ENCODE measurements at regions not wholly inside any gene's neighbourhood (a gene's known extent, or its start where the extent isn't known, plus 50 kb on each side); places are given as distances from the start of the nearest gene placed in this dataset.

GRCh38 chr2:150809103-150809502 is 321.6 kb upstream of the RND3 start:
- H3K4me1 ChIP-seq (ENCODE audit: control insufficient read depth, insufficient read depth, low read length) = no peaks in the 10 kb centered on the region
- no peak overlapping the region for H3K4me3 ChIP-seq (ENCODE audit: low read depth in 2 of 2, low read length in 2 of 2)
- POLR2A ChIA-PET = no interaction called here
- no peak overlapping the region for H3K27ac ChIP-seq (ENCODE audit: low read length)
- intact Hi-C loops (cut with micrococcal nuclease; ENCODE audit: unreplicated experiment) = no loop called here
- H3K9me3 ChIP-seq (ENCODE audit: control insufficient read depth, insufficient read depth, low read depth, low read length) = no peaks in the 10 kb centered on the region
- ATAC-seq = no peak
- H3K27me3 ChIP-seq (ENCODE audit: control insufficient read depth, insufficient read depth, low read length) = no peaks in the 10 kb centered on the region
- CTCF ChIA-PET = no interaction called here
- in situ Hi-C loops (cut with HindIII; ENCODE audit: low pct_unique_long_range_greater_than_20kb, low sequenced_read_pairs) = no loop called here
- no peaks in the 10 kb centered on the region for H3K36me3 ChIP-seq (ENCODE audit: control insufficient read depth, insufficient read depth, low read length)
- no peak for DNase-seq (ENCODE audit: low read depth, low spot score)
- no TSS peak for BruUV-seq (replicated peaks)
- TF ChIP-seq REST (IDR thresholded peaks at IDR 0.05; ENCODE audit: insufficient read depth in 1 of 2, low read depth in 2 of 2, low read length in 1 of 2) (no peak), POLR2AphosphoS5 (IDR thresholded peaks at IDR 0.05; ENCODE audit: low read depth, low read length) (no peak)

- no peak for ATAC-seq
- no TSS peak for BruUV-seq (replicated peaks)
- ChIA-PET POLR2A (no interaction called here), CTCF (no interaction called here)
- intact Hi-C loops (cut with micrococcal nuclease; ENCODE audit: unreplicated experiment) (no loop called here), in situ Hi-C loops (cut with HindIII; ENCODE audit: low pct_unique_long_range_greater_than_20kb, low sequenced_read_pairs) (no loop called here)
- Histone ChIP-seq H3K9me3 (ENCODE audit: control insufficient read depth, insufficient read depth, low read depth, low read length) (no peaks in the 10 kb centered on the region), H3K36me3 (ENCODE audit: control insufficient read depth, insufficient read depth, low read length) (no peaks in the 10 kb centered on the region), H3K27ac (ENCODE audit: low read length) (no peak overlapping the region), H3K4me3 (ENCODE audit: low read depth in 2 of 2, low read length in 2 of 2) (no peak overlapping the region), H3K4me1 (ENCODE audit: control insufficient read depth, insufficient read depth, low read length) (no peaks in the 10 kb centered on the region), H3K27me3 (ENCODE audit: control insufficient read depth, insufficient read depth, low read length) (no peaks in the 10 kb centered on the region)
- no peak for DNase-seq (ENCODE audit: low read depth, low spot score)
- no peak for TF ChIP-seq REST (IDR thresholded peaks at IDR 0.05; ENCODE audit: insufficient read depth in 1 of 2, low read depth in 2 of 2, low read length in 1 of 2)
- no peak for TF ChIP-seq SIN3A (IDR thresholded peaks at IDR 0.05; ENCODE audit: borderline replicate concordance, insufficient read depth, low read depth, low read length)
- TF ChIP-seq CTCF (IDR thresholded peaks at IDR 0.05) = no peak
- TF ChIP-seq POLR2AphosphoS5 (IDR thresholded peaks at IDR 0.05; ENCODE audit: low read depth, low read length) = no peak
- no peak for TF ChIP-seq TCF7L2 (IDR thresholded peaks at IDR 0.05; ENCODE audit: low read depth, low read length)
Observed at GRCh38 chr2:150806336-150806735, 318.9 kb upstream of the RND3 start.
